ENCODE measurements at regions not wholly inside any gene's neighbourhood (a gene's known extent, or its start where the extent isn't known, plus 50 kb on each side); places are given as distances from the start of the nearest gene placed in this dataset.

DNA sequence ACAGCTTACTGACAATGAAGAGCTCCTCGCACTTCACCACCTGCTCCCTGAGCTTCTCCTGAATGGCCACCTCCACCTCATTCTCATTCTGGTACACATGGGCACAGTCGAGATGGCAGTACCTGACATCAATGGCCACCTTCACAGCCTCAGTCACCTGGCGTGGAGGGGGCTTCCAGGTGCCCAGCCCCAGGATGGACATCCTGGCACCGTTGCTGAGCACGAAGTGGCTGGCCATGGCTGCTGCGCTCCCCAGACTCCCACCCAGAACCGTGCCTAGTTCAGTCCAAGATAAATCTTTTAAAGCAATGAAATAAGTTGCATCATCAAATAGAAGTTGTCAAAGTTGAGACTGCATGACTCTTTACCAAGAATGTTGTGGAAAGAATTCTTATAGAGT lies 128.1 kb upstream of the SOX6 start:
- TF ChIP-seq GATA2 (IDR thresholded peaks at IDR 0.05; ENCODE audit: low read depth, low read length) (no peak), GATA3 (IDR thresholded peaks at IDR 0.05; ENCODE audit: low read depth, low read length) (no peak)
